ENCODE measurements at regions not wholly inside any gene's neighbourhood (a gene's known extent, or its start where the extent isn't known, plus 50 kb on each side); places are given as distances from the start of the nearest gene placed in this dataset.

GRCh38 chr13:74895042-74895796 lies 586.8 kb downstream of the TBC1D4 start:
- no peak for TF ChIP-seq EZH2phosphoT487 (IDR thresholded peaks at IDR 0.05; ENCODE audit: low read length)
- no peak for TF ChIP-seq EZH2 (optimal IDR thresholded peaks at IDR 0.05; ENCODE audit: low read depth, low read length)
- TF ChIP-seq CTCF (IDR thresholded peaks at IDR 0.05; ENCODE audit: low read length), result no peak
